H1 (cell line): ENCODE measurements at regions not wholly inside any gene's neighbourhood (a gene's known extent, or its start where the extent isn't known, plus 50 kb on each side); places are given as distances from the start of the nearest gene placed in this dataset.

Experiments used
- CTCF ChIA-PET: fragments of 300-600 bp; sonication (Branson Sonifier 250); formaldehyde crosslinking; loops from one replicate; lab custom pipeline; 2021; ENCODE audit not compliant: partially characterized antibody; lab: Charles Lee
- POLR2A ChIA-PET: fragments of 300-600 bp; sonication (Branson Sonifier 250); formaldehyde crosslinking; loops from one replicate; lab custom pipeline; 2021; ENCODE audit warnings: inconsistent platforms; ENCODE audit not compliant: partially characterized antibody; lab: Charles Lee
- DNase-seq, 2 experiments: peaks; one replicate each; pipeline versions ENCODE4 v3.0.0 to v3.0.0-alpha.2; 2010 to 2022; ENCODE audit warnings: low spot score in 2 of 2, low read depth in 1 of 2, mixed read lengths in 1 of 2
- FAIRE-seq: peaks from 2 replicates; lab custom pipeline; 2011; peaks lifted over from hg19 to GRCh38; lab: Jason Lieb, UNC
- H2AFZ ChIP-seq: 2 replicates; pipeline ENCODE4 v1.8.1; 2012; ENCODE audit warnings: low read length, inconsistent platforms
- H2AK5ac ChIP-seq: 2 replicates; pipeline ENCODE4 v1.6.1; 2013; ENCODE audit warnings: low read depth, low read length
- H2BK120ac ChIP-seq: replicated peaks from 2 replicates; pipeline ENCODE3; 2013; ENCODE audit warnings: low read depth, low read length, inconsistent platforms
- H2BK12ac ChIP-seq: 2 replicates; pipeline ENCODE4 v1.6.1; 2013; ENCODE audit warnings: low read depth, low read length
- H2BK15ac ChIP-seq: 2 replicates; pipeline ENCODE4 v1.6.1; 2013; ENCODE audit warnings: low read length
- H2BK20ac ChIP-seq: 2 replicates; pipeline ENCODE4 v1.6.1; 2013; ENCODE audit warnings: low read length
- H2BK5ac ChIP-seq: 2 replicates; pipeline ENCODE4 v1.6.1; 2013; ENCODE audit warnings: low read depth, low read length
- H3K14ac ChIP-seq: 2 replicates; pipeline ENCODE4 v1.6.1; 2013; ENCODE audit warnings: inconsistent platforms; ENCODE audit not compliant: insufficient read length
- H3K18ac ChIP-seq: 2 replicates; pipeline ENCODE4 v1.6.1; 2013; ENCODE audit warnings: low read length; ENCODE audit errors: extremely low read depth
- H3K23ac ChIP-seq: 2 replicates; pipeline ENCODE4 v1.6.1; 2013; ENCODE audit warnings: inconsistent platforms; ENCODE audit not compliant: insufficient read length
- H3K23me2 ChIP-seq: 2 replicates; pipeline ENCODE4 v1.6.1; 2013; ENCODE audit warnings: low read depth, low read length
- H3K27ac ChIP-seq: 2 replicates; pipeline ENCODE4 v1.6.1; 2011; ENCODE audit warnings: low read depth, low read length, inconsistent platforms
- H3K27me3 ChIP-seq, 4 experiments: replicated peaks in 1 of 4; 1 replicate in 1 of 4; 2 replicates in 3 of 4; pipeline versions ENCODE4 v1.6.1 to v1.8.1; 2011 to 2013; ENCODE audit warnings: low read length in 3 of 4, mild to moderate bottlenecking in 3 of 4, inconsistent platforms in 2 of 4, mixed read lengths in 2 of 4, moderate library complexity in 1 of 4; ENCODE audit not compliant: control insufficient read depth in 3 of 4, insufficient read depth in 3 of 4; ENCODE audit errors: extremely low read depth in 1 of 4
- H3K36me3 ChIP-seq, 4 experiments: 2 replicates each; pipeline versions ENCODE4 v1.6.1 to v1.8.1; 2011 to 2013; ENCODE audit warnings: mild to moderate bottlenecking in 4 of 4, low read length in 3 of 4, moderate library complexity in 2 of 4, control low read depth in 1 of 4, inconsistent platforms in 1 of 4; ENCODE audit not compliant: insufficient read depth in 4 of 4, control insufficient read depth in 2 of 4
- H3K4ac ChIP-seq: replicated peaks from 2 replicates; pipeline ENCODE3; 2013; ENCODE audit warnings: low read length, low read depth, mixed read lengths, inconsistent platforms; ENCODE audit not compliant: insufficient read length
- H3K4me1 ChIP-seq, 4 experiments: replicated peaks in 1 of 4; 1 replicate in 1 of 4; 2 replicates in 3 of 4; pipeline versions ENCODE4 v1.6.1 to v1.8.1; 2011 to 2013; ENCODE audit warnings: low read length in 3 of 4, inconsistent platforms in 2 of 4, mixed read lengths in 1 of 4; ENCODE audit not compliant: insufficient read depth in 4 of 4, control insufficient read depth in 3 of 4
- H3K4me2 ChIP-seq, 2 experiments: 2 replicates each; pipeline versions ENCODE4 v1.6.1 to v1.8.1; 2011 to 2013; ENCODE audit warnings: low read depth in 2 of 2, low read length in 2 of 2, control low read depth in 1 of 2, inconsistent platforms in 1 of 2, mild to moderate bottlenecking in 1 of 2; ENCODE audit not compliant: insufficient read depth in 1 of 2
- H3K4me3 ChIP-seq, 4 experiments: fragments of 200-600, 300-600 bp in 1 of 4; sonication (generic), shearing (Covaris generic), sonication (Bioruptor Twin) in 1 of 4; 2 replicates each; pipeline versions ENCODE4 v1.5.1 to v1.8.1; 2011 to 2016; ENCODE audit warnings: low read length in 4 of 4, low read depth in 3 of 4, control low read depth in 2 of 4, inconsistent platforms in 2 of 4, mild to moderate bottlenecking in 2 of 4, mixed read lengths in 1 of 4, moderate library complexity in 1 of 4; ENCODE audit not compliant: insufficient read depth in 2 of 4; ENCODE audit errors: extremely low read depth in 1 of 4
- H3K56ac ChIP-seq: replicated peaks from 2 replicates; pipeline ENCODE3; 2013; ENCODE audit warnings: low read depth, mild to moderate bottlenecking, mixed read lengths, low read length, inconsistent platforms; ENCODE audit not compliant: insufficient read length
- H3K79me1 ChIP-seq: 2 replicates; pipeline ENCODE4 v1.6.1; 2013; ENCODE audit warnings: low read depth, low read length, control low read depth
- H3K79me2 ChIP-seq, 2 experiments: 2 replicates each; pipeline versions ENCODE4 v1.6.1 to v1.8.1; 2012 to 2013; ENCODE audit warnings: low read length in 2 of 2, mild to moderate bottlenecking in 2 of 2, inconsistent platforms in 1 of 2; ENCODE audit not compliant: insufficient read depth in 2 of 2, control insufficient read depth in 1 of 2
- H3K9ac ChIP-seq, 4 experiments: replicated peaks in 1 of 4; 1 replicate in 1 of 4; 2 replicates in 3 of 4; pipeline versions ENCODE4 v1.6.1 to v1.8.1; 2011 to 2013; ENCODE audit warnings: low read depth in 3 of 4, low read length in 3 of 4, control low read depth in 2 of 4, mild to moderate bottlenecking in 2 of 4, moderate library complexity in 2 of 4, inconsistent platforms in 1 of 4; ENCODE audit errors: extremely low read depth in 1 of 4
- H3K9me3 ChIP-seq, 2 experiments: 2 replicates each; pipeline versions ENCODE4 v1.6.1 to v1.8.1; 2012 to 2013; ENCODE audit warnings: mild to moderate bottlenecking in 2 of 2, moderate library complexity in 2 of 2, control low read depth in 1 of 2, inconsistent platforms in 1 of 2, low read depth in 1 of 2, low read length in 1 of 2, mixed read lengths in 1 of 2; ENCODE audit not compliant: insufficient read depth in 2 of 2
- H4K20me1 ChIP-seq, 2 experiments: replicated peaks in 1 of 2; 2 replicates each; pipeline versions ENCODE3 to v1.8.1; 2011 to 2013; ENCODE audit warnings: inconsistent platforms in 2 of 2, low read length in 2 of 2, mild to moderate bottlenecking in 1 of 2; ENCODE audit not compliant: insufficient read depth in 2 of 2, control insufficient read depth in 1 of 2
- H4K5ac ChIP-seq: 2 replicates; pipeline ENCODE4 v1.6.1; 2013; ENCODE audit warnings: low read length, low read depth, mixed read lengths, inconsistent platforms; ENCODE audit not compliant: insufficient read length
- H4K8ac ChIP-seq: 2 replicates; pipeline ENCODE4 v1.8.0; 2013; ENCODE audit warnings: mild to moderate bottlenecking, moderate library complexity, low read length, inconsistent platforms; ENCODE audit not compliant: insufficient read depth; ENCODE audit errors: extremely low read depth
- H4K91ac ChIP-seq: replicated peaks from 2 replicates; pipeline ENCODE3; 2013; ENCODE audit warnings: low read length, mixed read lengths, inconsistent platforms; ENCODE audit not compliant: insufficient read length
- BRCA1 ChIP-seq: IDR thresholded peaks from 2 replicates; pipeline ENCODE4 v1.6.1; 2012; ENCODE audit warnings: low read depth, low read length, improper control_type of control experiment
- CHD1 ChIP-seq: IDR thresholded peaks from 2 replicates; pipeline ENCODE4 v1.6.1; 2012; ENCODE audit warnings: low read depth, low read length, improper control_type of control experiment
- HDAC6 ChIP-seq: IDR thresholded peaks from one replicate; pipeline ENCODE4 v1.7.1; 2012; ENCODE audit warnings: low read depth, mild to moderate bottlenecking, inconsistent platforms, low read length, moderate library complexity
- NANOG ChIP-seq: IDR thresholded peaks from 2 replicates; pipeline ENCODE4 v1.6.1; 2011; ENCODE audit warnings: low read length, low read depth, mild to moderate bottlenecking, inconsistent platforms; ENCODE audit not compliant: insufficient read depth, poor library complexity, severe bottlenecking
- TEAD4 ChIP-seq: IDR thresholded peaks from 2 replicates; pipeline ENCODE4 v1.6.1; 2012; ENCODE audit warnings: low read depth, low read length, inconsistent platforms, mixed read lengths
- WGBS, 2 experiments: shearing (Covaris generic) in 1 of 2; methylation state at CpG; one replicate each; pipeline versions ENCODE4 v1.1.6 to v1.1.7; 2013 to 2015; ENCODE audit warnings: low lambda C conversion rate in 2 of 2, mixed read lengths in 2 of 2, inconsistent platforms in 1 of 2, low coverage in 1 of 2, missing lambda C conversion rate in 1 of 2; ENCODE audit not compliant: insufficient replicate concordance in 2 of 2, insufficient coverage in 1 of 2, insufficient read length in 1 of 2; ENCODE audit errors: extremely low coverage in 1 of 2, missing lambda C conversion rate in 1 of 2; 5-methylcytosine and 5-hydroxymethylcytosine counted together

- Histone ChIP-seq H2BK120ac (no peak overlapping the region), H3K4ac (no peak overlapping the region), H3K27ac (no peak overlapping the region), H3K4me3 (no peak overlapping the region), H3K79me1 (peaks cover 10% of the 10 kb centered on the region), H4K8ac (no peak overlapping the region), H2AK5ac (no peak overlapping the region), H3K79me2 (peaks cover 0 to 67% of the 10 kb centered on the region in 2 experiments; a peak in 2 of 4 replicates), H3K9me3 (no peaks in the 10 kb centered on the region), H3K56ac (no peak overlapping the region), H3K14ac (no peak overlapping the region), H2BK5ac (no peak overlapping the region), H2BK12ac (no peak overlapping the region), H2AFZ (no peak overlapping the region), H3K27me3 (no peaks in the 10 kb centered on the region), H3K23me2 (no peaks in the 10 kb centered on the region), H2BK20ac (no peak overlapping the region), H2BK15ac (no peak overlapping the region), H3K23ac (no peak overlapping the region), H3K4me1 (peaks cover 0 to 12% (median 2%) of the 10 kb centered on the region in 4 experiments; a peak in 4 of 7 replicates), H4K20me1 (peaks cover 0 to 9% of the 10 kb centered on the region in 2 experiments), H4K5ac (no peak overlapping the region), H3K4me2 (no peak overlapping the region), H3K36me3 (no peaks in the 10 kb centered on the region), H4K91ac (no peak overlapping the region), H3K18ac (no peak overlapping the region), H3K9ac (no peak overlapping the region; a peak in 1 of 7 replicates)
- WGBS, 2 experiments = 87% methylated on average over 2 of the region's 2 CpGs; no CpG with 5 or more reads in 1 of the 2 experiments
- ChIA-PET POLR2A (interaction anchor here (0.6 kb wide), 1 partner anchor 1484 kb away, joined by 3 read pairs; no protein-coding TSS in a partner anchor), CTCF (interaction anchor here (1.0 to 1.2 kb wide), 3 partner anchors 8 to 190 kb away, joined by 3 read pairs; no protein-coding TSS in a partner anchor)
- DNase-seq (no peak), FAIRE-seq (no peak)
- TF ChIP-seq TEAD4 (no peak), BRCA1 (no peak), HDAC6 (no peak), CHD1 (no peak), NANOG (no peak)
Measured at GRCh38 chr9:110093417-110093816, 114.5 kb downstream of the C9orf152 start.
